OCI-LY1 (cell line): ENCODE measurements at regions not wholly inside any gene's neighbourhood (a gene's known extent, or its start where the extent isn't known, plus 50 kb on each side); places are given as distances from the start of the nearest gene placed in this dataset.

Experiments used
- H2AFZ ChIP-seq: fragments of 200-600 bp; sonication (generic), shearing (Covaris generic); 2 replicates; pipeline ENCODE4 v1.6.0; 2014; ENCODE audit warnings: antibody characterized with exemption, mild to moderate bottlenecking, low read length
- H3F3A ChIP-seq: fragments of 200-600 bp; sonication (generic), shearing (Covaris generic); 2 replicates; pipeline ENCODE4 v1.6.0; 2014; ENCODE audit warnings: mild to moderate bottlenecking, antibody characterized with exemption, low read length, moderate library complexity; ENCODE audit not compliant: insufficient read depth
- H3K27ac ChIP-seq: fragments of 200-600 bp; sonication (generic); 2 replicates; pipeline ENCODE4 v1.5.1; 2014; ENCODE audit warnings: low read length, mixed run types, mild to moderate bottlenecking, low read depth; ENCODE audit not compliant: poor library complexity, severe bottlenecking
- H3K27me3 ChIP-seq: fragments of 200-600 bp; sonication (generic); 2 replicates; pipeline ENCODE4 v1.6.0; 2014; ENCODE audit warnings: antibody characterized with exemption, mild to moderate bottlenecking, low read length, moderate library complexity; ENCODE audit not compliant: insufficient read depth
- H3K36me3 ChIP-seq: fragments of 200-600 bp; sonication (generic); 2 replicates; pipeline ENCODE4 v1.6.1; 2014; ENCODE audit warnings: mild to moderate bottlenecking, antibody characterized with exemption, low read length, moderate library complexity, mixed read lengths; ENCODE audit not compliant: insufficient read depth
- H3K4me1 ChIP-seq: fragments of 200-600 bp; sonication (generic); 2 replicates; pipeline ENCODE4 v1.5.1; 2014; ENCODE audit warnings: mild to moderate bottlenecking, low read length, moderate library complexity; ENCODE audit not compliant: insufficient read depth, severe bottlenecking
- H3K4me2 ChIP-seq: fragments of 200-600 bp; sonication (generic), shearing (Covaris generic); 2 replicates; pipeline ENCODE4 v1.6.1; 2014; ENCODE audit warnings: low read length
- H3K4me3 ChIP-seq: fragments of 200-600 bp; sonication (generic); 2 replicates; pipeline ENCODE4 v1.5.1; 2014; ENCODE audit warnings: low read length, low read depth, mild to moderate bottlenecking, mixed read lengths; ENCODE audit not compliant: poor library complexity, severe bottlenecking
- H3K79me2 ChIP-seq: fragments of 200-600 bp; shearing (Covaris generic); 2 replicates; pipeline ENCODE4 v1.6.1; 2016; ENCODE audit warnings: mixed run types, low read length, mixed read lengths; ENCODE audit not compliant: insufficient read depth
- H3K9ac ChIP-seq: fragments of 200-600 bp; sonication (generic), shearing (Covaris generic); 2 replicates; pipeline ENCODE4 v1.6.1; 2014; ENCODE audit warnings: mild to moderate bottlenecking, low read length, mixed read lengths
- H3K9me2 ChIP-seq: fragments of 200-600 bp; sonication (generic), shearing (Covaris generic); 2 replicates; pipeline ENCODE4 v1.6.1; 2014; ENCODE audit warnings: low read depth, mild to moderate bottlenecking, low read length, mixed read lengths
- H3K9me3 ChIP-seq: fragments of 200-600 bp; shearing (Covaris generic); 2 replicates; pipeline ENCODE4 v1.6.1; 2014; ENCODE audit warnings: low read length, mixed read lengths
- H4K20me1 ChIP-seq: fragments of 200-600 bp; sonication (generic), shearing (Covaris generic); 2 replicates; pipeline ENCODE4 v1.6.0; 2016; ENCODE audit warnings: mild to moderate bottlenecking, low read length; ENCODE audit not compliant: insufficient read depth
- CTCF ChIP-seq: fragments of 200-600 bp; sonication (generic), shearing (Covaris generic); IDR thresholded peaks from 2 replicates; pipeline ENCODE4 v1.5.1; 2017; ENCODE audit warnings: mild to moderate bottlenecking, antibody characterized with exemption, low read length, moderate library complexity, mixed read lengths
- EZH2 ChIP-seq: fragments of 200-600 bp; sonication (generic), shearing (Covaris generic); IDR thresholded peaks from 2 replicates; pipeline ENCODE4 v1.8.0; 2017; ENCODE audit warnings: borderline replicate concordance, mixed run types, mild to moderate bottlenecking, antibody characterized with exemption, low read length, moderate library complexity, mixed read lengths

GRCh38 chr11:27208846-27209245 lies 154.2 kb downstream of the CCDC34 start:
- no peaks in the 10 kb centered on the region for H3K27me3 ChIP-seq
- H3K9ac ChIP-seq = no peak overlapping the region
- no peaks in the 10 kb centered on the region for H3K9me3 ChIP-seq
- H3K4me1 ChIP-seq = no peaks in the 10 kb centered on the region
- no peaks in the 10 kb centered on the region for H4K20me1 ChIP-seq
- no peaks in the 10 kb centered on the region for H3F3A ChIP-seq
- H3K9me2 ChIP-seq = no peaks in the 10 kb centered on the region
- no peaks in the 10 kb centered on the region for H3K36me3 ChIP-seq
- H3K4me2 ChIP-seq = no peak overlapping the region
- H2AFZ ChIP-seq = no peak overlapping the region
- no peaks in the 10 kb centered on the region for H3K79me2 ChIP-seq
- H3K4me3 ChIP-seq = no peak overlapping the region
- no peak for TF ChIP-seq EZH2
- TF ChIP-seq CTCF = no peak
- H3K27ac ChIP-seq = no peak overlapping the region

DNA sequence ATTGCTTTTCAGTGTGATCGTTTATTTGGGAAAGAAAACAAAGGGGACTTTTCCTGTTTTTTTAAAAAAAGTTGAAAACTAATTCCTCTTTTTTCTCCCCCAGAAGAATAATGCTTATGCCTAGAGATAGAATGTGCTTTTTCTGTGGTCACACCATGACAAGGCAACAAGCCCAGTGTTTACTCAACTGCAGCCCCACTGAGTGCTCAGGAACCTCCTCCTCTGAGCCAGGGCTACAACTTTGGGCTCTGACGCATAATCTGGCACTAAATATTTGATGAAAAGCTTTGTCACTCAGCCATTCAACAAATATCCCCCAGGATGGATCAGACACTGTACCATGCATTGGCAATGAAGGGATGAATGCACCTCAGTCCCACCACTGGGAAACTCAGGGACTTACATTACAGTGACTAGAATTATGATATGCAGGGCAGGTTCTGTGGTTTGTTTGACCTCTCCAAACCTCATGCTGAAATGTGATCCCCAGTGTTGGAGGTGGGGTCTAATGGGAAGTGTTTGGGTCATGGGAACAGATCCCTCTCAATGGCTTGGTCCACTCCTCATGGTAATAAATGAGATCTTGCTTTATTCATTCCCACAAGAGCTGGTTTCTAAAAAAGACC lies 155.9 kb downstream of the CCDC34 start:
- H3K9me3 ChIP-seq = no peaks in the 10 kb centered on the region
- no peaks in the 10 kb centered on the region for H3K9me2 ChIP-seq
- H4K20me1 ChIP-seq = no peaks in the 10 kb centered on the region
- no peak overlapping the region for H3K4me3 ChIP-seq
- no peaks in the 10 kb centered on the region for H3K36me3 ChIP-seq
- H3K27me3 ChIP-seq = no peaks in the 10 kb centered on the region
- H3K27ac ChIP-seq = no peak overlapping the region
- no peak overlapping the region for H2AFZ ChIP-seq
- H3K4me1 ChIP-seq = peaks cover 3% of the 10 kb centered on the region
- no peak overlapping the region for H3K4me2 ChIP-seq
- H3K9ac ChIP-seq = no peak overlapping the region
- TF ChIP-seq CTCF (no peak), EZH2 (no peak)
- H3F3A ChIP-seq = no peaks in the 10 kb centered on the region
- H3K79me2 ChIP-seq = no peaks in the 10 kb centered on the region

DNA sequence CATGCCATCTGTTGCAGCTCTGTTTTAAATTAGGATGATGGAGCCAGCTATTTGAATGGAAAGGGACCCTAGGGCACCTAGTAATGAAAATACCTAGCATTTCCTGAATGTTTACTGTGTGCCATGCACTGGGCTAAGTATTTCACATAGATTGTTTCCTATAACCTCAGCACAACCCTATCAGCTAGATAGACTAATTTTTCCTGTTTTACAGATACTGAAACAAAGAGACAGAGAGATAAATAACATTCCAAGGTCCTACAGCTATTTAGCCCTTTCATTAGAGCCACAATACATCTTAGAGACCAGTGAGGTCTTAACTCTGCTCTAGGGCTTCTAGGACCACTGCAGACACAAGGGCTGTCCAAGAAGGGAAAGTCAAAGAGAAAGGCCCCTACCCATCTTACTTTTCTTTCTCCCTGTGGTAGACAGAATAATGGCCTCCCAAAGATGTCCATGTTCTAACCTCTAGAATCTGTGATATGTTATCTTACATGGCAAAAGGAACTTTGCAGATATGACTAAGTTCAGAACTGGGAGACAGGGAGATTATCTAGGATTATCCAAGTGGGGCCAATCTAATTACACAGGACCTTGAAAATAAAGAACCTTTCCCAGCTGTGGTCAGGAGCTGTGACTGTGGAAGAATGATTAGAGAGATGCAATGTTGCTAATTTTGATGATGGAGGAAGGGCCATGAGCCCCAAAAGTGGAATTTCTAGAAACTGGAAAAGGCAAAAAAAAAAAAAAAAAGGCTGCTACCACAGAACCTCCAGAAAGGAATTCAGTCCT lies 157.0 kb downstream of the CCDC34 start:
- no peak for TF ChIP-seq CTCF
- no peak for TF ChIP-seq EZH2
- no peaks in the 10 kb centered on the region for H3K36me3 ChIP-seq
- no peaks in the 10 kb centered on the region for H3F3A ChIP-seq
- no peaks in the 10 kb centered on the region for H3K79me2 ChIP-seq
- H3K4me1 ChIP-seq = peaks cover 14% of the 10 kb centered on the region
- no peaks in the 10 kb centered on the region for H3K9me3 ChIP-seq
- no peak overlapping the region for H3K4me3 ChIP-seq
- no peaks in the 10 kb centered on the region for H3K9me2 ChIP-seq
- H4K20me1 ChIP-seq = no peaks in the 10 kb centered on the region
- no peak overlapping the region for H3K27ac ChIP-seq
- H2AFZ ChIP-seq = no peak overlapping the region
- no peak overlapping the region for H3K9ac ChIP-seq
- H3K27me3 ChIP-seq = no peaks in the 10 kb centered on the region
- no peak overlapping the region for H3K4me2 ChIP-seq
